Right lung (tissue), 2 donors: ENCODE measurements at regions not wholly inside any gene's neighbourhood (a gene's known extent, or its start where the extent isn't known, plus 50 kb on each side); places are given as distances from the start of the nearest gene placed in this dataset.
"Not testable (repeated sequence)": the region's sequence is repeated elsewhere in the genome, so short reads cannot be mapped to it uniquely, and the experiment has no call there.

Source experiments
- DNase-seq, 2 donors: peaks; one replicate each; pipeline ENCODE4 v3.0.0-alpha.2; 2013

GRCh38 chrX:40530509-40530908, 50.3 kb upstream of the ATP6AP2 start:
- DNase-seq = no peak

- no peak for DNase-seq
These were observed 53.2 kb upstream of the ATP6AP2 start for GRCh38 chrX:40527543-40527942.

GRCh38 chrX:40526412-40526811, 54.4 kb upstream of the ATP6AP2 start:
- no peak for DNase-seq

GRCh38 chrX:40525901-40526300, 54.9 kb upstream of the ATP6AP2 start:
- not testable (repeated sequence) for DNase-seq

GRCh38 chrX:40524423-40524822, 56.3 kb upstream of the ATP6AP2 start:
- DNase-seq = no peak

GRCh38 chrX:40523852-40524251, 56.9 kb upstream of the ATP6AP2 start:
- DNase-seq = no peak

- no peak for DNase-seq
These were observed 58.8 kb upstream of the ATP6AP2 start for GRCh38 chrX:40521868-40522450.

GRCh38 chrX:40514376-40514775, 66.4 kb upstream of the ATP6AP2 start:
- DNase-seq = no peak

- DNase-seq = no peak
These were observed 66.9 kb upstream of the ATP6AP2 start for GRCh38 chrX:40513835-40514234.

GRCh38 chrX:40513012-40513411, 67.8 kb upstream of the ATP6AP2 start:
- DNase-seq = no peak

- no peak for DNase-seq
These were observed 69.5 kb upstream of the ATP6AP2 start for GRCh38 chrX:40511258-40511657.

GRCh38 chrX:40508560-40508959, 72.2 kb upstream of the ATP6AP2 start:
- no peak for DNase-seq

- no peak for DNase-seq
These were observed 74.4 kb upstream of the ATP6AP2 start for GRCh38 chrX:40506201-40506985.

- no peak for DNase-seq
These were observed 75.8 kb upstream of the ATP6AP2 start for GRCh38 chrX:40504801-40505605.

GRCh38 chrX:40503094-40503493, 77.7 kb upstream of the ATP6AP2 start:
- DNase-seq = no peak

- no peak for DNase-seq
These were observed 78.1 kb upstream of the ATP6AP2 start for GRCh38 chrX:40502688-40503087.

GRCh38 chrX:40501164-40501855, 79.5 kb upstream of the ATP6AP2 start:
- no peak for DNase-seq

GRCh38 chrX:40496728-40497127, 84.0 kb upstream of the ATP6AP2 start:
- DNase-seq = peak; percentile 56 to 63

- DNase-seq = no peak
These were observed 85.1 kb upstream of the ATP6AP2 start for GRCh38 chrX:40495659-40496058.

GRCh38 chrX:40494005-40494404, 86.8 kb upstream of the ATP6AP2 start:
- DNase-seq = no peak

GRCh38 chrX:40488296-40488695, 92.5 kb upstream of the ATP6AP2 start:
- DNase-seq = no peak

- no peak for DNase-seq
These were observed 94.8 kb upstream of the ATP6AP2 start for GRCh38 chrX:40485973-40486372.
